ENCODE measurements at regions not wholly inside any gene's neighbourhood (a gene's known extent, or its start where the extent isn't known, plus 50 kb on each side); places are given as distances from the start of the nearest gene placed in this dataset.
A peak's percentile ranks its signal among the peaks of the same experiment; 100 is the strongest.

DNA sequence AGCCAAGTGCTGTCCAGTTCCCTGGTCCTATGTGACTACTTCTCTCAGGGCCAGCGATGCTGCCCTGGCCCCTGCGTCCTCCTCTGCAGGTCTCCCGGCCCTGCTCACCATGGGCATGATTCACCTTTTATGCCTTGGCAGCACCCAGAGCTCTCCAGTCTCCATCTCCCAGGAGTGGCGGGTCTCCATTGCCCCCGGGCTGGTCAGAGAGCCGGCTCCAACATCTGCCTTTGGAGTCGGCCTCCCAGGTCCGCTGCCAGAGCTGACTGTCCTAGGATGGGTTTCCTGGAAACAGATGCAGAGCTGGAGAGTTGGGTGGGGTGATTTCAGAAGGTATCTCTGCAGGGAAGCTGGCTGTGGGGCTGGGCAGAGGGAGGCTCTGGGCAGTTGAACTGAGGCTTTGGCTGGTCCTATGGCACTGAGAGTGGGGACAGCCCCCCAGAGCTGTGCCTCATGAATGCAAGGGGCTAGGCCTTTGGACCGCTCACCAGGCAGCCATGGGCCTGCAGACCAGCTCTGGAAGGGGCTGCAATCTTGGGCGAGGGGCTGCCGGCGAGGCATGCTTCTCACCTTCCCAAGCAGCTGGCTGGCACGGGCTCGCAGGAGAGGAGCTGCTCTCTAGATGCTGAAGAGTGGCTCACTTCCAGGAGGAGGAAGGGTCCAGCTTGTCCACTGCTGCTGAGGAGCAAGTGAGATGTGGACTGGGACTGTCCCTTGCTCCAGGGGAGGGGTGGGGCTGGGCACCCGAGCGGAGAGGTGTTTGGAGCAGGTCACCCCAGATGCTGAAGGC lies 59.8 kb upstream of the HS6ST1 start:
- Histone ChIP-seq H3K4me3 (no peak overlapping the region), H3K9me3 (no peaks in the 10 kb centered on the region), H3K4me1 (replicated peaks) (peaks cover 25% of the 10 kb centered on the region), H3K36me3 (no peaks in the 10 kb centered on the region), H3K27ac (peak overlapping the region; percentile 38 to 70), H3K27me3 (replicated peaks; ENCODE audit: insufficient read depth) (no peaks in the 10 kb centered on the region)
- no peak for TF ChIP-seq CTCF (IDR thresholded peaks at IDR 0.05)
- TF ChIP-seq POLR2AphosphoS5 (IDR thresholded peaks at IDR 0.05), result no peak
- no peak for TF ChIP-seq POLR2A (IDR thresholded peaks at IDR 0.05)
- WGBS, result 70% methylated on average over 16 of the region's 16 CpGs
- no peak for DNase-seq (ENCODE audit: low spot score)
- intact Hi-C loops (cut with DNase I), result no loop called here

DNA sequence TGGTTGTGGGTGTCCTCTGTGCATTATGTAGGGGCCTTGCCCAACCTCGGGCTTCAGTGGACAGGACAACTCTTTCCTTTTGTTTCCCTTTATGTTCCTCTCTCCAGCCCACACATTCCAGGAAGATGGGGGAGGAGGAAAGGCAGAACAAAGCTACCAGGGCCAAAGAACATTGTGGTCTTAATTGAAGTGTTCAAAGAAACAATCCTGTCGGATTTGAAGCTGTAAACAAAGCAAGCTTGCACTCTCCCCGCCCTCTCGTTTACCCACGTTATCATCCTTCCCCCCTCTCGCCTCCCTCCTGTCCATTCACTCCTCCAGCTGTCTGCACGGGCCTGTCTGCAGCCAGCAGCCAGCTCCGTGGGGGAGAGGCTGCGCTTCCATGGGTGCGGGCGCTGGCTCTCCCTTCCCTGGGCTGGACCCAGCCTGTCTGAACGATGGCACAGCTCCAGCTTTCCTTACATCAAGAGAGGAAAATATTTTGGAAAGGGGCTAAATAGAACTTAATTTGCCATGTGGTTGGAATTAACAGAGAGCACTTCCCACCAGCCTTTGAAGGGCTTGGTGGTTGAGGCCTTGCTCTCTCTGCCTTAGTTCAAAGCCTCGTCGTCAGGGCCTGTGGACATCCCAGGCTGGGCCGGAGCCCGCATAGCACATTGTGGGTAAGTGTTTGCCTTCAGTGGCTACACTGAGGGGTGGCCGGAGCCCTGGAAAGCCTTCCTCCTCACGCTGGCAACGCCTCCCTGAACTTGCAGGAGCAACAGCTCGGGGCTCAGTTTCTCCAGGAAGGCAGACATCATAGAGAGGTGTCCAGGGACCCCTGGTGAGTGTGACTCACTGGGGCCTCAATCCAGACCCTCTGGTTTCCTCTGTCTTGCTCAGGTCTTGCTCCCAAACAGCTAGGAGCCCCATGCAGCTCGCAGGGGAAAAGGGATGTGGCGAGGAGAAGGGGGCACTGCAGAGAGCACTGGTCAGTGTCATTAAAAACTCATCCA lies 60.6 kb upstream of the HS6ST1 start:
- TF ChIP-seq POLR2A (IDR thresholded peaks at IDR 0.05) (no peak), CTCF (IDR thresholded peaks at IDR 0.05) (no peak), POLR2AphosphoS5 (IDR thresholded peaks at IDR 0.05) (peak; percentile 93)
- Histone ChIP-seq H3K27me3 (replicated peaks; ENCODE audit: insufficient read depth) (no peaks in the 10 kb centered on the region), H3K9me3 (no peaks in the 10 kb centered on the region), H3K27ac (peak overlapping the region; percentile 38 to 70), H3K4me3 (no peak overlapping the region), H3K36me3 (no peaks in the 10 kb centered on the region), H3K4me1 (replicated peaks) (peaks cover 25% of the 10 kb centered on the region)
- 43% methylated on average over 22 of the region's 22 CpGs for WGBS
- DNase-seq (ENCODE audit: low spot score), result peak; percentile 82
- intact Hi-C loops (cut with DNase I), result loop anchor here (2.0 kb wide), 1 partner anchor 59 kb away; no protein-coding TSS in a partner anchor

DNA sequence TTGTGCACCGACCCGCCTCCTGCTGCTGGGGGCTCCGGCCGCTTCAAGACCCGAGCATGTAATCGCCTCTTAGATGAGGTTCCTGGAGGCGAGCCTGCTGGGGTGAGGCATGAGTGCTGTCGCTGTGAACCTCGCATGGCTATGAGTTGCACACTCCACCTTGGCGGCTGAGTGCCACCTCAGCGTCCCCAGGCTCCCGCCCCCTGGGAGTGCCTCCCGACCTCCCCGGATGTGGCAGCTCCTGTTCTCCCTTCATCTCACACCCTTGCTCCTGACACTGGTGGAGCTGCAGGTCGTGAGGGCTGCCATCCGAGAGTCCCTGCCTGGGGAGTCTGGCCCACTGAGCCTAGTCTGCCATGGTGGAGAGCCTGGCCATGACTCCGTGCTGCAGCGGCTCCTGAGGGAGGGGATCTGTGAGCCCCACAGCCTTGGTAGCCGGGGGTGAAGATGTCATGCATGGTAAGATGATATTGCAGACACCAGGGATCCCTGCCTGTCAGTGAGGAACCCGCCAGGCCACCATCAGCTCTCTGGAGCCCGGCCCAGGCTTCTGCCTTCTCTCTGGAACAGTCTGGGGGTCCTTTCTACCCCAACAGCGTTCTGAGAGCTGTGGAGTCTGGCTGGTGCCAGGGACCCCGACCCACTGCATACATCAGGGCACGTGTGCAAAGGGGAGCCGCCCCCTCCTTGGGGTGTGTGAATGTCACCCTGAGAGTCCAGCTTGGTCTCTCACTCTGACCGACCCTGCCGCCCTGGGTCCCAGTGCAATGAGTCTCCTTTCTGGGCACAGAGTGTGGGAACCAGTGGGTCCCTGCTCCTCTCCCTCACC lies 61.6 kb upstream of the HS6ST1 start:
- no peak for DNase-seq (ENCODE audit: low spot score)
- intact Hi-C loops (cut with DNase I), result loop anchor here (2.0 kb wide), 1 partner anchor 59 kb away; no protein-coding TSS in a partner anchor
- Histone ChIP-seq H3K9me3 (no peaks in the 10 kb centered on the region), H3K4me3 (no peak overlapping the region), H3K27ac (peak overlapping the region; percentile 38 to 70), H3K27me3 (replicated peaks; ENCODE audit: insufficient read depth) (no peaks in the 10 kb centered on the region), H3K4me1 (replicated peaks) (peaks cover 18% of the 10 kb centered on the region), H3K36me3 (no peaks in the 10 kb centered on the region)
- TF ChIP-seq POLR2A (IDR thresholded peaks at IDR 0.05) (no peak), CTCF (IDR thresholded peaks at IDR 0.05) (no peak), POLR2AphosphoS5 (IDR thresholded peaks at IDR 0.05) (no peak)
- WGBS, result 91% methylated on average over 26 of the region's 27 CpGs

- no peak overlapping the region for H3K4me3 ChIP-seq
- TF ChIP-seq POLR2AphosphoS5 (IDR thresholded peaks at IDR 0.05) (no peak), CTCF (IDR thresholded peaks at IDR 0.05) (no peak), POLR2A (IDR thresholded peaks at IDR 0.05) (no peak)
- no peaks in the 10 kb centered on the region for H3K36me3 ChIP-seq
- no peak for DNase-seq (ENCODE audit: low spot score)
- peak overlapping the region in 1 of 2 donors; percentile 70 for H3K27ac ChIP-seq
- intact Hi-C loops (cut with DNase I), result loop anchor here (2.0 kb wide), 1 partner anchor 60 kb away; no protein-coding TSS in a partner anchor
- no peaks in the 10 kb centered on the region for H3K9me3 ChIP-seq
- peaks cover 16% of the 10 kb centered on the region for H3K4me1 ChIP-seq (replicated peaks)
- no peaks in the 10 kb centered on the region for H3K27me3 ChIP-seq (replicated peaks; ENCODE audit: insufficient read depth)
- WGBS, result 82% methylated on average over 18 of the region's 18 CpGs
These were observed 62.6 kb upstream of the HS6ST1 start for GRCh38 chr2:128380961-128381938.

Data from prostate gland (tissue), 2 donors.